A673 (cell line): ENCODE measurements at regions not wholly inside any gene's neighbourhood (a gene's known extent, or its start where the extent isn't known, plus 50 kb on each side); places are given as distances from the start of the nearest gene placed in this dataset.

ENCODE experiments used
- EZH2 ChIP-seq: fragments of 200-600 bp; sonication (generic); IDR thresholded peaks from 2 replicates; pipeline ENCODE4 v1.6.1; 2017; ENCODE audit warnings: borderline replicate concordance, low read depth, mild to moderate bottlenecking, mixed read lengths, antibody characterized with exemption, low read length; ENCODE audit not compliant: poor library complexity, severe bottlenecking
- TF ChIP-seq, protein P1 (sequence below): fragments of 300-800, 200-600 bp; sonication (generic); conservative IDR thresholded peaks from 2 replicates; pipeline ENCODE4 v1.5.1; 2017; ENCODE audit warnings: low read depth, mild to moderate bottlenecking, antibody characterized with exemption, low read length, moderate library complexity, mixed read lengths

DNA sequence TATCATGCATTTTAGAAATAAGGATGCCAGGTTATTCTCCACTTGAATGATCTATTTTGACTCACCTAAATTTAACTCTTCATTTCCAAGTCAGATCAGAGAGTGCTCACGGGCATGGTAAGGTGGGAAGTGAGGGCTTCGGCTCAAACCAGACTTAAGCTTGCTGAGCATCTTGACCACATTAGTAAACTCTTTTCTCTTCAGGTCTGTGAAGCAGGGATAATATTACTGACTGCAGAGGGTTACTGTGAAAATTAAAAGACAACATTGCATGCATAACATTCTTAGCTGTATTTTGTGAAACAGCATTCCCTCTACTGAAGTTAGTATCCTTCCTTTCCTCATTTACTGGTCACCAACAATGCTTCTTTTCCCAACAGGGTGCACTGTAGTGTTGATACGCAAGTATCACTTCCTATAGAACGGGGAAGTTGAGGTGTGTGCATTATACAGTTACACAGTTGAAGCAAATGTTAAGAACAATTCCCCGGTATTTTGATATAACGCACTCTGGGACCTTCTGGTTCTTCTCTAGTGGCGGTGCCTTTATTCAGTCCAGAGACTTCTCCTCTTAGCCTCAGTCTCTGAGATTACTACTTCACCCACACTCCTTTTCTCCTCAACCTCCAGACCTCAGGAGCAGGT, 74.1 kb upstream of the MNS1 start:
- TF ChIP-seq, protein P1, sequence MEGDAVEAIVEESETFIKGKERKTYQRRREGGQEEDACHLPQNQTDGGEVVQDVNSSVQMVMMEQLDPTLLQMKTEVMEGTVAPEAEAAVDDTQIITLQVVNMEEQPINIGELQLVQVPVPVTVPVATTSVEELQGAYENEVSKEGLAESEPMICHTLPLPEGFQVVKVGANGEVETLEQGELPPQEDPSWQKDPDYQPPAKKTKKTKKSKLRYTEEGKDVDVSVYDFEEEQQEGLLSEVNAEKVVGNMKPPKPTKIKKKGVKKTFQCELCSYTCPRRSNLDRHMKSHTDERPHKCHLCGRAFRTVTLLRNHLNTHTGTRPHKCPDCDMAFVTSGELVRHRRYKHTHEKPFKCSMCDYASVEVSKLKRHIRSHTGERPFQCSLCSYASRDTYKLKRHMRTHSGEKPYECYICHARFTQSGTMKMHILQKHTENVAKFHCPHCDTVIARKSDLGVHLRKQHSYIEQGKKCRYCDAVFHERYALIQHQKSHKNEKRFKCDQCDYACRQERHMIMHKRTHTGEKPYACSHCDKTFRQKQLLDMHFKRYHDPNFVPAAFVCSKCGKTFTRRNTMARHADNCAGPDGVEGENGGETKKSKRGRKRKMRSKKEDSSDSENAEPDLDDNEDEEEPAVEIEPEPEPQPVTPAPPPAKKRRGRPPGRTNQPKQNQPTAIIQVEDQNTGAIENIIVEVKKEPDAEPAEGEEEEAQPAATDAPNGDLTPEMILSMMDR: no peak
- TF ChIP-seq EZH2: no peak
